Neural cell (in vitro differentiated cells): ENCODE measurements at regions not wholly inside any gene's neighbourhood (a gene's known extent, or its start where the extent isn't known, plus 50 kb on each side); places are given as distances from the start of the nearest gene placed in this dataset.

Experiments used
- H2AFZ ChIP-seq: fragments of 200-600, 300-800 bp; sonication (generic), shearing (Covaris generic); 2 replicates; pipeline ENCODE4 v1.6.0; 2014; ENCODE audit warnings: low read depth, mild to moderate bottlenecking, antibody characterized with exemption, low read length, moderate library complexity
- H3F3A ChIP-seq: fragments of 200-600 bp; shearing (Covaris generic); 2 replicates; pipeline ENCODE4 v1.6.1; 2016; ENCODE audit warnings: mild to moderate bottlenecking, moderate library complexity, mixed read lengths, antibody characterized with exemption, low read length; ENCODE audit not compliant: insufficient read depth, poor library complexity, severe bottlenecking
- H3K27ac ChIP-seq: fragments of 200-600, 300-800 bp; sonication (generic), shearing (Covaris generic); 2 replicates; pipeline ENCODE4 v1.5.1; 2014; ENCODE audit warnings: mild to moderate bottlenecking, low read length, moderate library complexity
- H3K27me3 ChIP-seq: fragments of 300-800, 200-600 bp; sonication (generic), shearing (Covaris generic); 2 replicates; pipeline ENCODE4 v1.6.0; 2014; ENCODE audit warnings: mild to moderate bottlenecking, low read depth, low read length, moderate library complexity; ENCODE audit not compliant: insufficient read depth
- H3K36me3 ChIP-seq: fragments of 300-800, 200-600 bp; sonication (generic), shearing (Covaris generic); 2 replicates; pipeline ENCODE4 v1.5.1; 2014; ENCODE audit warnings: mild to moderate bottlenecking, antibody characterized with exemption, low read length, moderate library complexity; ENCODE audit not compliant: insufficient read depth
- H3K4me2 ChIP-seq: fragments of 300-800, 200-600 bp; sonication (generic), shearing (Covaris generic); 2 replicates; pipeline ENCODE4 v1.6.0; 2014; ENCODE audit warnings: mild to moderate bottlenecking, low read length
- H3K4me3 ChIP-seq: fragments of 300-800, 200-600 bp; sonication (generic), shearing (Covaris generic); 2 replicates; pipeline ENCODE4 v1.5.1; 2014; ENCODE audit warnings: mild to moderate bottlenecking, low read length, moderate library complexity
- H3K79me2 ChIP-seq: fragments of 200-600 bp; shearing (Covaris generic); replicated peaks from 2 replicates; pipeline ENCODE4 v1.6.0; 2014; ENCODE audit warnings: mild to moderate bottlenecking, low read length, moderate library complexity; ENCODE audit not compliant: insufficient read depth
- H3K9ac ChIP-seq: fragments of 300-800, 200-600 bp; sonication (generic), shearing (Covaris generic); 2 replicates; pipeline ENCODE4 v1.6.1; 2016; ENCODE audit warnings: mild to moderate bottlenecking, low read length, mixed read lengths
- H3K9me2 ChIP-seq: fragments of 200-600 bp; shearing (Covaris generic); 2 replicates; pipeline ENCODE4 v1.6.1; 2016; ENCODE audit warnings: mild to moderate bottlenecking, low read length, mixed read lengths; ENCODE audit not compliant: insufficient read depth
- H3K9me3 ChIP-seq: fragments of 200-600, 300-800 bp; sonication (generic), shearing (Covaris generic); 2 replicates; pipeline ENCODE4 v1.6.1; 2016; ENCODE audit warnings: mild to moderate bottlenecking, mixed run types, low read length, moderate library complexity, mixed read lengths
- H4K20me1 ChIP-seq: fragments of 200-600 bp; shearing (Covaris generic); 2 replicates; pipeline ENCODE4 v1.6.1; 2016; ENCODE audit warnings: mild to moderate bottlenecking, mixed run types; ENCODE audit not compliant: insufficient read depth
- EP300 ChIP-seq: fragments of 450-650 bp; conservative IDR thresholded peaks from 2 replicates; pipeline ENCODE4 v1.6.1; 2014; ENCODE audit warnings: antibody characterized with exemption, mild to moderate bottlenecking, moderate library complexity; ENCODE audit not compliant: poor library complexity, severe bottlenecking
- EZH2 ChIP-seq: fragments of 200-600, 300-800 bp; shearing (Covaris generic), sonication (generic); IDR thresholded peaks from 2 replicates; pipeline ENCODE4 v1.6.1; 2014; ENCODE audit warnings: antibody characterized with exemption, low read length, borderline replicate concordance, mild to moderate bottlenecking; ENCODE audit not compliant: insufficient read depth, poor library complexity, severe bottlenecking
- MXI1 ChIP-seq: fragments of 450-650 bp; conservative IDR thresholded peaks from 2 replicates; pipeline ENCODE4 v1.6.1; 2014; ENCODE audit warnings: antibody characterized with exemption, mild to moderate bottlenecking; ENCODE audit not compliant: poor library complexity, severe bottlenecking
- POLR2AphosphoS5 ChIP-seq: IDR thresholded peaks from 2 replicates; pipeline ENCODE4 v1.6.1; 2012
- RAD21 ChIP-seq: fragments of 450-650 bp; conservative IDR thresholded peaks from 2 replicates; pipeline ENCODE4 v1.6.1; 2014; ENCODE audit warnings: antibody characterized with exemption, mild to moderate bottlenecking, moderate library complexity
- SMC3 ChIP-seq: fragments of 450-650 bp; conservative IDR thresholded peaks from 2 replicates; pipeline ENCODE4 v1.6.1; 2014; ENCODE audit warnings: antibody characterized with exemption, mild to moderate bottlenecking, moderate library complexity; ENCODE audit not compliant: poor library complexity
- TF ChIP-seq, protein P1 (sequence below): IDR thresholded peaks from 2 replicates; pipeline ENCODE4 v1.6.1; 2012; ENCODE audit warnings: borderline replicate concordance

DNA sequence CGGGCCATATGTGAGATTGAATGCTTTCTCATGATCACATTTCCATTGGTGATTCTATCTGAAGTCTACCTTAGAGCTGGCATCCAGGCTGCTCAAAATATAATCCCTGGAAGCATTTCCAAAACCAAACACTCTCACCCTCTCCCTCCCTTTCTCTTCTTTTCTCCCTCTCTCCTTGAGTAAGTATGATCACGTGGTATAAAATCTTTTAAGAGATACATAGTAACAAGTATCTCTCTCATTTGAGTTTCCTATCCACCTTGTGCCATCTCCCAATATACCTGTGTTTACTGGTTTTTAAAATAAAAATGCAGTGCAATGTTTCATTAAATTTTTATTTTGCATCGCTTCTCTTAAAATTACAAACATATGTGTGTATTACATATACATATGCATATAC is 350.9 kb upstream of the KCNH8 start:
- Histone ChIP-seq H3K9me3 (no peaks in the 10 kb centered on the region), H3K4me2 (no peak overlapping the region), H3K27ac (no peak overlapping the region), H3K27me3 (no peaks in the 10 kb centered on the region), H4K20me1 (no peaks in the 10 kb centered on the region), H3K79me2 (no peaks in the 10 kb centered on the region), H3K9ac (no peak overlapping the region), H2AFZ (no peak overlapping the region), H3K9me2 (no peaks in the 10 kb centered on the region), H3F3A (no peaks in the 10 kb centered on the region), H3K36me3 (no peaks in the 10 kb centered on the region), H3K4me3 (no peak overlapping the region)
- TF ChIP-seq EZH2, result no peak
- TF ChIP-seq POLR2AphosphoS5, result no peak
- no peak for TF ChIP-seq MXI1
- TF ChIP-seq RAD21, result no peak

DNA sequence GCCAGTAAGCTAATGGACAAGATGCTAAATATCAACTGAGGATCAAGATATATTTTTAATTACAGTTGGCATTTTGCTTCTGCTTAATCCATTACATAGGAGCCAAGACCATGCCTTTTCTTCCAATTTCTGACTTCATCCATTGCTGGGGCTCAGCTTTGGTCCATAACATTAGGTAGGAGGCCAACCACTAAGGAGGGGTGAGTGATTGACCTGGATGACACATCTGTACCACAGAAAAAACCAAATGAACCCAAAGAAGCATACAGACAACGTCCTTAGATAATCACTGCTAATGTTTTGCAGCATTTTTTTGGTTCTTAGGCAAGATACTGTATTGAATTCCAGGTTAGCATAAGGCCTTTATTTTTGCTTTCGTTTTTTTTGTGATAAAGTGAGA is 353.2 kb upstream of the KCNH8 start:
- H3K79me2 ChIP-seq, result no peaks in the 10 kb centered on the region
- no peaks in the 10 kb centered on the region for H3K9me3 ChIP-seq
- no peaks in the 10 kb centered on the region for H3K27me3 ChIP-seq
- no peak overlapping the region for H2AFZ ChIP-seq
- H3K4me3 ChIP-seq, result no peak overlapping the region
- no peaks in the 10 kb centered on the region for H4K20me1 ChIP-seq
- H3K9me2 ChIP-seq, result no peaks in the 10 kb centered on the region
- H3K36me3 ChIP-seq, result no peaks in the 10 kb centered on the region
- H3K4me2 ChIP-seq, result no peak overlapping the region
- H3K9ac ChIP-seq, result no peak overlapping the region
- no peak for TF ChIP-seq RAD21
- TF ChIP-seq SMC3, result no peak
- no peak for TF ChIP-seq MXI1
- TF ChIP-seq, protein P1, sequence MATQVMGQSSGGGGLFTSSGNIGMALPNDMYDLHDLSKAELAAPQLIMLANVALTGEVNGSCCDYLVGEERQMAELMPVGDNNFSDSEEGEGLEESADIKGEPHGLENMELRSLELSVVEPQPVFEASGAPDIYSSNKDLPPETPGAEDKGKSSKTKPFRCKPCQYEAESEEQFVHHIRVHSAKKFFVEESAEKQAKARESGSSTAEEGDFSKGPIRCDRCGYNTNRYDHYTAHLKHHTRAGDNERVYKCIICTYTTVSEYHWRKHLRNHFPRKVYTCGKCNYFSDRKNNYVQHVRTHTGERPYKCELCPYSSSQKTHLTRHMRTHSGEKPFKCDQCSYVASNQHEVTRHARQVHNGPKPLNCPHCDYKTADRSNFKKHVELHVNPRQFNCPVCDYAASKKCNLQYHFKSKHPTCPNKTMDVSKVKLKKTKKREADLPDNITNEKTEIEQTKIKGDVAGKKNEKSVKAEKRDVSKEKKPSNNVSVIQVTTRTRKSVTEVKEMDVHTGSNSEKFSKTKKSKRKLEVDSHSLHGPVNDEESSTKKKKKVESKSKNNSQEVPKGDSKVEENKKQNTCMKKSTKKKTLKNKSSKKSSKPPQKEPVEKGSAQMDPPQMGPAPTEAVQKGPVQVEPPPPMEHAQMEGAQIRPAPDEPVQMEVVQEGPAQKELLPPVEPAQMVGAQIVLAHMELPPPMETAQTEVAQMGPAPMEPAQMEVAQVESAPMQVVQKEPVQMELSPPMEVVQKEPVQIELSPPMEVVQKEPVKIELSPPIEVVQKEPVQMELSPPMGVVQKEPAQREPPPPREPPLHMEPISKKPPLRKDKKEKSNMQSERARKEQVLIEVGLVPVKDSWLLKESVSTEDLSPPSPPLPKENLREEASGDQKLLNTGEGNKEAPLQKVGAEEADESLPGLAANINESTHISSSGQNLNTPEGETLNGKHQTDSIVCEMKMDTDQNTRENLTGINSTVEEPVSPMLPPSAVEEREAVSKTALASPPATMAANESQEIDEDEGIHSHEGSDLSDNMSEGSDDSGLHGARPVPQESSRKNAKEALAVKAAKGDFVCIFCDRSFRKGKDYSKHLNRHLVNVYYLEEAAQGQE, result no peak
- H3F3A ChIP-seq, result no peaks in the 10 kb centered on the region
- no peak overlapping the region for H3K27ac ChIP-seq

DNA sequence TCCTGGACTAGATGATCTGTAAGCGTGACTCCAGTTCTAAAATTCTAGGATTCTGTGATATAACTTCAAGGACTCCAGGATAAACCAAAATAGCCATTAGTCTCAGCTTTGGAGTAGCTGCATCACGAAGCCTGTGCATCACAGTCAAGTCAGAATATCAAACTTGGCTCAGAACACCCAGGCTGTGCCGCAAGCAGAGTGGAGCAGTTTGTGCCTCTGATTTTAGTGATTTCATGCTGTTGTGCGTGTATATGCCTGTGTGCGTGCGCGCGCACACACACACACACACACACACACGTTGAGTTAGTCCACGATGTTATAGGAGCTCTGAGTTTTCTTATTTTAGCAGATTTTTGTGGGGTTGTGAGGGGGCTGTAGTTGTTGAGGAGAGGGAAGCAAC is 356.6 kb upstream of the KCNH8 start:
- no peaks in the 10 kb centered on the region for H4K20me1 ChIP-seq
- H3K9ac ChIP-seq, result no peak overlapping the region
- no peak overlapping the region for H2AFZ ChIP-seq
- no peaks in the 10 kb centered on the region for H3K9me2 ChIP-seq
- H3K79me2 ChIP-seq, result no peaks in the 10 kb centered on the region
- H3K27me3 ChIP-seq, result no peaks in the 10 kb centered on the region
- TF ChIP-seq MXI1 (no peak), EP300 (no peak)
- H3K36me3 ChIP-seq, result no peaks in the 10 kb centered on the region
- no peak overlapping the region for H3K4me3 ChIP-seq
- H3K4me2 ChIP-seq, result no peak overlapping the region
- H3F3A ChIP-seq, result no peaks in the 10 kb centered on the region
- H3K27ac ChIP-seq, result no peak overlapping the region
- no peaks in the 10 kb centered on the region for H3K9me3 ChIP-seq
